ENCODE measurements at regions not wholly inside any gene's neighbourhood (a gene's known extent, or its start where the extent isn't known, plus 50 kb on each side); places are given as distances from the start of the nearest gene placed in this dataset.
A peak's percentile ranks its signal among the peaks of the same experiment; 100 is the strongest.

DNA sequence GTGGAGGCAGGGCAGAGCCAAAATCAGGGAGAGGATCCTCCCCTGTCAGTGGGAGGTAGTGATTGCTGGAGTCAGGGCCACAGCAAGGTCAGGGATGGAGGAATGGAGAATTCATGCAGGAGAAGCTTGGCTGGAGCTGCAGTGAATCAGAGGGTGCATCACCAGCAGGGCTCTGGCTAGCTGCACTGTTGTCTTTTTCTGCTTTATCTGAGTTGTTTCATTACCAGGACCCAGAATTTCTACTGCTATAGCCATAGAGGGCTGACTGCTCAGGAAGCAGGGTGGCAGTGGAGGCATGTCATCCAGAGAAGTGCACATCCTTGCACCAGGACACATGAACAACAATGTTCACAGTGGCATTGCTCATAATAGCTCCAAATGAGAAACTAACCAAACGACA is 113.5 kb upstream of the GALNT15 start:
- TF ChIP-seq, protein P1, sequence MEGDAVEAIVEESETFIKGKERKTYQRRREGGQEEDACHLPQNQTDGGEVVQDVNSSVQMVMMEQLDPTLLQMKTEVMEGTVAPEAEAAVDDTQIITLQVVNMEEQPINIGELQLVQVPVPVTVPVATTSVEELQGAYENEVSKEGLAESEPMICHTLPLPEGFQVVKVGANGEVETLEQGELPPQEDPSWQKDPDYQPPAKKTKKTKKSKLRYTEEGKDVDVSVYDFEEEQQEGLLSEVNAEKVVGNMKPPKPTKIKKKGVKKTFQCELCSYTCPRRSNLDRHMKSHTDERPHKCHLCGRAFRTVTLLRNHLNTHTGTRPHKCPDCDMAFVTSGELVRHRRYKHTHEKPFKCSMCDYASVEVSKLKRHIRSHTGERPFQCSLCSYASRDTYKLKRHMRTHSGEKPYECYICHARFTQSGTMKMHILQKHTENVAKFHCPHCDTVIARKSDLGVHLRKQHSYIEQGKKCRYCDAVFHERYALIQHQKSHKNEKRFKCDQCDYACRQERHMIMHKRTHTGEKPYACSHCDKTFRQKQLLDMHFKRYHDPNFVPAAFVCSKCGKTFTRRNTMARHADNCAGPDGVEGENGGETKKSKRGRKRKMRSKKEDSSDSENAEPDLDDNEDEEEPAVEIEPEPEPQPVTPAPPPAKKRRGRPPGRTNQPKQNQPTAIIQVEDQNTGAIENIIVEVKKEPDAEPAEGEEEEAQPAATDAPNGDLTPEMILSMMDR (conservative IDR thresholded peaks at IDR 0.05; ENCODE audit: low read depth, low read length): 0 out of 2 replicates have a peak, but pooled peaks have one; percentile 4
- TF ChIP-seq POLR2A (IDR thresholded peaks at IDR 0.05; ENCODE audit: low read depth, low read length) (peak; percentile 63), RAD21 (IDR thresholded peaks at IDR 0.05; ENCODE audit: low read length) (peak; percentile 31)

Measured in IMR-90 (cell line).